ENCODE measurements at regions not wholly inside any gene's neighbourhood (a gene's known extent, or its start where the extent isn't known, plus 50 kb on each side); places are given as distances from the start of the nearest gene placed in this dataset.
"Not testable (repeated sequence)": the region's sequence is repeated elsewhere in the genome, so short reads cannot be mapped to it uniquely, and the experiment has no call there.

DNA sequence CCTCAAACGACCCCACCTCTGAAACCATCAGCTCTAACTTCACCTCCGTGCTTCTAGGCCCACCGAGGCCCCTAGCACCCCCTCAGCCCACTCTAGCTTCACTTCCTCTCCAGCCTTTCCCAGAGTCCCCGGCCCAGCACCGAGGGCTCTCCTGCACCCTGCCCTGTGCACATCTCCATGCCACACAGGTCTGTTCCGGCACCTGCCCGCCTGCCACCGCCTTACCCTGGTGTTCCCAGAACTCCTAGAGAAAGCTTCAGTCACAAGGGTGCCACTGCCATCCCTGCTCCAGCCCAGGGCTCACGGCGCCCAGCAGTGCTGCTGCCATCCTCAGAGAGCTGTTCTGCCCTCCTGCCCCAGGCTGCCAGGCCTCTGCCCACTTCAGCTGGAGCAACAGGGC is 61.3 kb upstream of the INSIG1 start:
- H3K4me1 ChIP-seq, result peaks cover 0 to 4% (median 0%) of the 10 kb centered on the region in 4 donors
- H3K27me3 ChIP-seq, result no peaks in the 10 kb centered on the region
- WGBS, 2 donors (ENCODE audit: low coverage in 1 of 2), result 78 to 100% methylated on average over 2 to 10 of the region's 10 CpGs
- DNase-seq, result no peak
- H3K4me3 ChIP-seq, result no peak overlapping the region
- no peaks in the 10 kb centered on the region for H3K9me3 ChIP-seq
- TF ChIP-seq POLR2A (IDR thresholded peaks at IDR 0.05), result no peak
- TF ChIP-seq, protein P1, sequence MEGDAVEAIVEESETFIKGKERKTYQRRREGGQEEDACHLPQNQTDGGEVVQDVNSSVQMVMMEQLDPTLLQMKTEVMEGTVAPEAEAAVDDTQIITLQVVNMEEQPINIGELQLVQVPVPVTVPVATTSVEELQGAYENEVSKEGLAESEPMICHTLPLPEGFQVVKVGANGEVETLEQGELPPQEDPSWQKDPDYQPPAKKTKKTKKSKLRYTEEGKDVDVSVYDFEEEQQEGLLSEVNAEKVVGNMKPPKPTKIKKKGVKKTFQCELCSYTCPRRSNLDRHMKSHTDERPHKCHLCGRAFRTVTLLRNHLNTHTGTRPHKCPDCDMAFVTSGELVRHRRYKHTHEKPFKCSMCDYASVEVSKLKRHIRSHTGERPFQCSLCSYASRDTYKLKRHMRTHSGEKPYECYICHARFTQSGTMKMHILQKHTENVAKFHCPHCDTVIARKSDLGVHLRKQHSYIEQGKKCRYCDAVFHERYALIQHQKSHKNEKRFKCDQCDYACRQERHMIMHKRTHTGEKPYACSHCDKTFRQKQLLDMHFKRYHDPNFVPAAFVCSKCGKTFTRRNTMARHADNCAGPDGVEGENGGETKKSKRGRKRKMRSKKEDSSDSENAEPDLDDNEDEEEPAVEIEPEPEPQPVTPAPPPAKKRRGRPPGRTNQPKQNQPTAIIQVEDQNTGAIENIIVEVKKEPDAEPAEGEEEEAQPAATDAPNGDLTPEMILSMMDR (IDR thresholded peaks at IDR 0.05), result no peak
- TF ChIP-seq POLR2AphosphoS5 (IDR thresholded peaks at IDR 0.05), result no peak
- TF ChIP-seq EP300 (IDR thresholded peaks at IDR 0.05; ENCODE audit: low read depth), result no peak
- intact Hi-C loops (cut with DNase I; ENCODE audit: low total_unique reads), result no loop called here
- in situ Hi-C loops (cut with MboI; ENCODE audit: low pct_ligation_motif_present in 1 of 4, low pct_unique_long_range_greater_than_20kb in 1 of 4, low sequenced_read_pairs in 3 of 4), result no loop called here
- H3K36me3 ChIP-seq, result no peaks in the 10 kb centered on the region
- no peak overlapping the region for H3K27ac ChIP-seq

DNA sequence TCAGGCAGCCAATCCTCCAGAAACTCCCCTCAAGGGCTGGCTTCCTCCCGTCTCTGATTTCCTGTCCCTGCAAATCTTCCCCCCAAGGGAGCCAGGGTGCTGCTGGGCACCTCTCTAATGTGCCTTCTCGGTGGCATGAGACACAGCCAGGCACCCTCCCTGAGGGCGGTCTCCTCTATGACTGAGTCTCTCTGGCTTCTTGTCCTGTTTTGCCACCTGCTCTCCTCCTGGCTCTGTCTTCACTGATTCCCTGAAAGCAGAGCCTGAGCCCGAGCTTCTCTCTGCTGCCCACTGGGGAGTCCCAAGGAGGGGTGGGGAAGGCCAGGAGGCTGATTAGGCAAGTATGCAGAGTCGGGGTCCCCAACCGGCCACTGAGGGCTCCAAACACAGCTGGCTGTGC is 60.4 kb upstream of the INSIG1 start:
- in situ Hi-C loops (cut with MboI; ENCODE audit: low pct_ligation_motif_present in 1 of 4, low pct_unique_long_range_greater_than_20kb in 1 of 4, low sequenced_read_pairs in 3 of 4) (no loop called here), intact Hi-C loops (cut with DNase I; ENCODE audit: low total_unique reads) (no loop called here)
- H3K27ac ChIP-seq, result no peak overlapping the region
- H3K36me3 ChIP-seq, result no peaks in the 10 kb centered on the region
- H3K4me3 ChIP-seq, result no peak overlapping the region
- WGBS, 2 donors (ENCODE audit: low coverage in 1 of 2), result 76 to 80% methylated on average over 1 to 6 of the region's 6 CpGs
- peaks cover 0 to 4% (median 0%) of the 10 kb centered on the region in 4 donors for H3K4me1 ChIP-seq
- DNase-seq, result no peak
- TF ChIP-seq POLR2A (IDR thresholded peaks at IDR 0.05), result no peak
- TF ChIP-seq POLR2AphosphoS5 (IDR thresholded peaks at IDR 0.05), result no peak
- TF ChIP-seq, protein P1 (IDR thresholded peaks at IDR 0.05), result no peak
- no peak for TF ChIP-seq EP300 (IDR thresholded peaks at IDR 0.05; ENCODE audit: low read depth)
- H3K9me3 ChIP-seq, result no peaks in the 10 kb centered on the region
- no peaks in the 10 kb centered on the region for H3K27me3 ChIP-seq

- WGBS, 2 donors (ENCODE audit: low coverage in 1 of 2), result 79% methylated on average over 5 of the region's 5 CpGs; no CpG with 5 or more reads in 1 of the 2 donors
- Histone ChIP-seq H3K27ac (no peak overlapping the region), H3K4me3 (no peak overlapping the region), H3K4me1 (peaks cover 0 to 4% (median 0%) of the 10 kb centered on the region in 4 donors), H3K9me3 (no peaks in the 10 kb centered on the region), H3K36me3 (no peaks in the 10 kb centered on the region), H3K27me3 (no peaks in the 10 kb centered on the region)
- in situ Hi-C loops (cut with MboI; ENCODE audit: low pct_ligation_motif_present in 1 of 4, low pct_unique_long_range_greater_than_20kb in 1 of 4, low sequenced_read_pairs in 3 of 4), result no loop called here
- no peak for DNase-seq
- TF ChIP-seq POLR2AphosphoS5 (IDR thresholded peaks at IDR 0.05), result no peak
- TF ChIP-seq, protein P1 (IDR thresholded peaks at IDR 0.05), result no peak
- TF ChIP-seq EP300 (IDR thresholded peaks at IDR 0.05; ENCODE audit: low read depth), result no peak
- TF ChIP-seq POLR2A (IDR thresholded peaks at IDR 0.05), result no peak
- intact Hi-C loops (cut with DNase I; ENCODE audit: low total_unique reads), result no loop called here
Measured at GRCh38 chr7:155237730-155238129, 59.9 kb upstream of the INSIG1 start.

GRCh38 chr7:155239431-155240087 is 58.1 kb upstream of the INSIG1 start:
- DNase-seq; H3K9me3 ChIP-seq; H3K36me3 ChIP-seq; H3K4me1 ChIP-seq; H3K27me3 ChIP-seq; intact Hi-C loops (cut with DNase I; ENCODE audit: low total_unique reads); H3K4me3 ChIP-seq; in situ Hi-C loops (cut with MboI; ENCODE audit: low pct_ligation_motif_present in 1 of 4, low pct_unique_long_range_greater_than_20kb in 1 of 4, low sequenced_read_pairs in 3 of 4); H3K27ac ChIP-seq: not testable (repeated sequence)
- 59 to 70% methylated on average over 4 to 14 of the region's 14 CpGs for WGBS, 2 donors (ENCODE audit: low coverage in 1 of 2)

DNA sequence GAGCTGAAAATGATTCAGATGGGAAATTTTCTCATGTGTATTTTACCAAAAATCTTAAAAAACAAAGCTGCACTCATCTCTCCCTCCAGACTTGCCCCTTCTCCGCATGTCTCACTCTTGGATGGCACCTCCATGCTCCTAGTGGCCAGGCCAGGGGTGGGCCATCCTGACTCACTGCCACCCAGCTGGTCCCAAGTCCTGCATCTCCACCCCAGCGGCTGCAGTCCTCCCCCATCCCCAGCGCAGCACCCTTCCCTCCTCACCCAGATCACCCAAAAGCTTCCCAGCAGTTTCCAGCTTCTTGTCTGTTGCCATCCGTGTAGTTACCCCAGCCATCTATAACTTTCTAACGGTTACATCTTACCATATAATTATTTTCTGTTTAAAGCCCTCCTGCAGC is 53.0 kb upstream of the INSIG1 start:
- H3K27ac ChIP-seq, result no peak overlapping the region
- intact Hi-C loops (cut with DNase I; ENCODE audit: low total_unique reads), result no loop called here
- in situ Hi-C loops (cut with MboI; ENCODE audit: low pct_ligation_motif_present in 1 of 4, low pct_unique_long_range_greater_than_20kb in 1 of 4, low sequenced_read_pairs in 3 of 4), result no loop called here
- no peak for TF ChIP-seq EP300 (IDR thresholded peaks at IDR 0.05; ENCODE audit: low read depth)
- TF ChIP-seq POLR2A (IDR thresholded peaks at IDR 0.05), result no peak
- TF ChIP-seq, protein P1 (IDR thresholded peaks at IDR 0.05), result no peak
- TF ChIP-seq POLR2AphosphoS5 (IDR thresholded peaks at IDR 0.05), result no peak
- no peaks in the 10 kb centered on the region for H3K4me1 ChIP-seq
- no peak for DNase-seq
- no peaks in the 10 kb centered on the region for H3K36me3 ChIP-seq
- H3K9me3 ChIP-seq, result no peaks in the 10 kb centered on the region
- no peaks in the 10 kb centered on the region for H3K27me3 ChIP-seq
- WGBS, 2 donors (ENCODE audit: low coverage in 1 of 2), result 92 to 100% methylated on average over 2 to 5 of the region's 5 CpGs
- no peak overlapping the region for H3K4me3 ChIP-seq
